Esophagus muscularis mucosa (tissue), 4 donors: ENCODE measurements at regions not wholly inside any gene's neighbourhood (a gene's known extent, or its start where the extent isn't known, plus 50 kb on each side); places are given as distances from the start of the nearest gene placed in this dataset.

Experiments
- DNase-seq: peaks from one replicate; pipeline ENCODE4 v3.0.0-alpha.2; 2017; ENCODE audit errors: extremely low spot score
- H3K27ac ChIP-seq, 4 donors: fragments of 200-600 bp; sonication (generic); replicated peaks in 1 of 4; 1 replicate in 3 of 4; 2 replicates in 1 of 4; pipeline ENCODE4 v1.5.1; 2016 to 2019; ENCODE audit warnings: mild to moderate bottlenecking in 1 of 4
- H3K27me3 ChIP-seq, 4 donors: fragments of 200-600 bp; sonication (generic); one replicate each; pipeline versions ENCODE4 v1.5.1 to v1.6.0; 2016 to 2019
- H3K36me3 ChIP-seq, 4 donors: fragments of 200-600 bp; sonication (generic); one replicate each; pipeline ENCODE4 v1.5.1; 2016 to 2019
- H3K4me1 ChIP-seq, 4 donors: fragments of 200-600 bp; sonication (generic); one replicate each; pipeline ENCODE4 v1.5.1; 2016 to 2019
- H3K4me3 ChIP-seq, 4 donors: fragments of 200-600 bp; sonication (generic); 1 replicate in 2 of 4; 2 replicates in 2 of 4; pipeline ENCODE4 v1.5.1; 2016 to 2019; ENCODE audit warnings: mild to moderate bottlenecking in 4 of 4, moderate library complexity in 1 of 4
- H3K9me3 ChIP-seq, 4 donors: fragments of 200-600 bp; sonication (generic); 1 replicate in 3 of 4; 2 replicates in 1 of 4; pipeline ENCODE4 v1.5.1; 2016 to 2019
- EP300 ChIP-seq: sonication (generic); formaldehyde crosslinking; IDR thresholded peaks from one replicate; pipeline ENCODE4 v1.6.1; 2017; ENCODE audit warnings: antibody characterized with exemption
- POLR2A ChIP-seq: fragments of 450-650 bp; IDR thresholded peaks from one replicate; pipeline ENCODE4 v1.6.1; 2017; ENCODE audit warnings: antibody characterized with exemption, moderate library complexity, mild to moderate bottlenecking, low read depth
- POLR2AphosphoS5 ChIP-seq, 2 donors: sonication (generic); formaldehyde crosslinking; IDR thresholded peaks; one replicate each; pipeline ENCODE4 v1.6.1; 2017; ENCODE audit warnings: antibody characterized with exemption in 2 of 2
- WGBS: methylation state at CpG from one replicate; pipeline ENCODE4 v1.1.5; 2018; 5-methylcytosine and 5-hydroxymethylcytosine counted together
- intact Hi-C: fragments of 100-400 bp; cut with DNase I; formaldehyde crosslinking; loops from one replicate; pipeline ENCODE4 v1.15.1; 2023
- TF ChIP-seq, protein P1 (sequence below), 3 experiments: fragments of 200-600 bp in 2 of 3; fragments of 450-650 bp in 1 of 3; sonication (generic) in 2 of 3; IDR thresholded peaks; one replicate each; pipeline ENCODE4 v1.5.1; 2017 to 2019; ENCODE audit warnings: antibody characterized with exemption in 3 of 3, mild to moderate bottlenecking in 2 of 3, moderate library complexity in 1 of 3

DNA sequence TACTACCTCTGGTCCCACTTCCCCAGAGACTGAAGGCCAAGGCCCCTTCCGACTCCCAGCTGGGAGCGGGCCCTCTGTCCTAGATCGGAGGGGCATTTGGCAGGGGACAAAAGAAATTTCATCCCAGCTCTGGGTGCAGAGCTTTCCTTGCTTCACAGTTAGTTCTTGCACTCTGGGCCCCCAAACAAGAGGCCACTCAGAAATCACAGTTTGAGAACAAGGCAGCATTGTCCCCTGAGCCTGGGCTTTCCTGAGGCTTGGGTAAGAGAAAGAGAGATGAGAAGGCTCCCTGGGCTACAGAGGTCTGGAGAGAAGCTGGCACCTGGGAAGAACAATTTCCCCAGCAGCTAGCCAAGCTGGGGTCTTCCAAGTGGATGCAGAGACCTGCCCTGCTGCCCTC, 71.8 kb upstream of the NCAM1 start:
- Histone ChIP-seq H3K4me1 (no peaks in the 10 kb centered on the region), H3K27me3 (no peaks in the 10 kb centered on the region), H3K27ac (no peak overlapping the region), H3K36me3 (no peaks in the 10 kb centered on the region), H3K9me3 (no peaks in the 10 kb centered on the region), H3K4me3 (no peak overlapping the region)
- 83% methylated on average over 3 of the region's 3 CpGs for WGBS
- intact Hi-C loops, result no loop called here
- TF ChIP-seq EP300, result no peak
- TF ChIP-seq POLR2A, result no peak
- TF ChIP-seq, protein P1, sequence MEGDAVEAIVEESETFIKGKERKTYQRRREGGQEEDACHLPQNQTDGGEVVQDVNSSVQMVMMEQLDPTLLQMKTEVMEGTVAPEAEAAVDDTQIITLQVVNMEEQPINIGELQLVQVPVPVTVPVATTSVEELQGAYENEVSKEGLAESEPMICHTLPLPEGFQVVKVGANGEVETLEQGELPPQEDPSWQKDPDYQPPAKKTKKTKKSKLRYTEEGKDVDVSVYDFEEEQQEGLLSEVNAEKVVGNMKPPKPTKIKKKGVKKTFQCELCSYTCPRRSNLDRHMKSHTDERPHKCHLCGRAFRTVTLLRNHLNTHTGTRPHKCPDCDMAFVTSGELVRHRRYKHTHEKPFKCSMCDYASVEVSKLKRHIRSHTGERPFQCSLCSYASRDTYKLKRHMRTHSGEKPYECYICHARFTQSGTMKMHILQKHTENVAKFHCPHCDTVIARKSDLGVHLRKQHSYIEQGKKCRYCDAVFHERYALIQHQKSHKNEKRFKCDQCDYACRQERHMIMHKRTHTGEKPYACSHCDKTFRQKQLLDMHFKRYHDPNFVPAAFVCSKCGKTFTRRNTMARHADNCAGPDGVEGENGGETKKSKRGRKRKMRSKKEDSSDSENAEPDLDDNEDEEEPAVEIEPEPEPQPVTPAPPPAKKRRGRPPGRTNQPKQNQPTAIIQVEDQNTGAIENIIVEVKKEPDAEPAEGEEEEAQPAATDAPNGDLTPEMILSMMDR (IDR thresholded peaks at IDR 0.05), result no peak
- no peak for TF ChIP-seq POLR2AphosphoS5 (IDR thresholded peaks at IDR 0.05)
- DNase-seq, result no peak

DNA sequence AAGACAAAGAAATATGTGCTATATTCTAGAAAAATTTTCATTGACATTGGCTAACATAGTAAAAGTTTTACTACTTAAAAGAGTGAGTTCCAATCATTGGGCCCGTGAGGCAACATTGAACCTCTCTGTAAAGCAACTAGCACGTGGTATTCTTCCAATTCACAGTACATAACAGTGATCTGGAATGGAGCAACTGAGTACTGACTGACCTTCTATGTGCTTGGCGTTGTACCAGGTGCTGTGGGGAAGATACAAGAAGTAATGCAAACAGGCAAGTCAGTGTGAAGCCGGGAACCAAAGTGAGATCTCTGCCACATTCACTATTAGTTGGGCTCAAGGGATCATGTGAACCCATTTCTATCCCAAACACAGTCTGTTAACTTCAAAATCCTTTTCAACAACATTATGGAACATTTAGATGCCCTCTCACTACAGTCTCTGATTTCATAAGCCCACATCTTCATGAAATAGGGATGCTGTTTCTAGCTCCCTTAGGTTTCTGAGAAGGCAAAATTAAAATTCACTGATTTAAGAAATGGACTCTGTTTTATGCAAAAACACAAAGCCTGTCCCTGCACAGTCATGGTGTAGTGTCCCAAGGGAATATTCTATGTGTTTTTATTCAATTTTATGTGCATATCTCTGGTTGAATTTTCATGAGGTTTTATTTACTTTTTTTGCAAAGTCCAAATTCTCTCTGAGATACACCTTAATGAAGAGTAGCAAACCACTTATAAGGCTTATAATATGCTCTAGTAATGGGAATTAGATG, 61.8 kb upstream of the NCAM1 start:
- no peaks in the 10 kb centered on the region for H3K9me3 ChIP-seq
- H3K4me1 ChIP-seq, result peaks cover 0 to 16% (median 12%) of the 10 kb centered on the region in 4 donors
- intact Hi-C loops, result no loop called here
- no peak for DNase-seq
- H3K27ac ChIP-seq, result no peak overlapping the region
- H3K36me3 ChIP-seq, result no peaks in the 10 kb centered on the region
- TF ChIP-seq, protein P1 (IDR thresholded peaks at IDR 0.05), result no peak
- TF ChIP-seq EP300 (no peak), POLR2AphosphoS5 (IDR thresholded peaks at IDR 0.05) (no peak), POLR2A (no peak)
- H3K27me3 ChIP-seq, result no peaks in the 10 kb centered on the region
- no peak overlapping the region for H3K4me3 ChIP-seq
- WGBS, result 88% methylated on average over 4 of the region's 4 CpGs

GRCh38 chr11:112901924-112902323, 59.3 kb upstream of the NCAM1 start:
- Histone ChIP-seq H3K27me3 (no peaks in the 10 kb centered on the region), H3K4me3 (no peak overlapping the region), H3K9me3 (no peaks in the 10 kb centered on the region), H3K4me1 (peaks cover 0 to 16% (median 12%) of the 10 kb centered on the region in 4 donors), H3K27ac (peak overlapping the region in 2 of 4 donors; percentile 18 to 56), H3K36me3 (no peaks in the 10 kb centered on the region)
- WGBS, result 66% methylated on average over 4 of the region's 4 CpGs
- DNase-seq, result no peak
- TF ChIP-seq EP300 (no peak), POLR2AphosphoS5 (IDR thresholded peaks at IDR 0.05) (no peak), POLR2A (no peak)
- TF ChIP-seq, protein P1 (IDR thresholded peaks at IDR 0.05), result no peak
- intact Hi-C loops, result no loop called here

GRCh38 chr11:112902361-112903011, 58.7 kb upstream of the NCAM1 start:
- H3K36me3 ChIP-seq, result no peaks in the 10 kb centered on the region
- intact Hi-C loops, result no loop called here

More at GRCh38 chr11:112902361-112903011, 58.7 kb upstream of the NCAM1 start:
- 23% methylated on average over 2 of the region's 2 CpGs for WGBS
- Histone ChIP-seq H3K4me3 (no peak overlapping the region), H3K4me1 (peaks cover 0 to 16% (median 12%) of the 10 kb centered on the region in 4 donors), H3K27me3 (no peaks in the 10 kb centered on the region), H3K9me3 (no peaks in the 10 kb centered on the region), H3K27ac (peak overlapping the region in 2 of 4 donors; percentile 18 to 56)
- TF ChIP-seq, protein P1 (IDR thresholded peaks at IDR 0.05), result no peak
- DNase-seq, result no peak
